ENCODE measurements at regions not wholly inside any gene's neighbourhood (a gene's known extent, or its start where the extent isn't known, plus 50 kb on each side); places are given as distances from the start of the nearest gene placed in this dataset.

GRCh38 chr20:39106791-39107190 is 144.6 kb downstream of the DHX35 start:
- DNase-seq = no peak

- peak; percentile 28 for DNase-seq
Measured at GRCh38 chr20:39105551-39105950, 143.4 kb downstream of the DHX35 start.

GRCh38 chr20:39103732-39104131 is 141.6 kb downstream of the DHX35 start:
- no peak for DNase-seq

- DNase-seq = no peak
Measured at GRCh38 chr20:39103305-39103704, 141.2 kb downstream of the DHX35 start.

GRCh38 chr20:39101895-39102294 is 139.8 kb downstream of the DHX35 start:
- DNase-seq = no peak

- no peak for DNase-seq
Measured at GRCh38 chr20:39100691-39101090, 138.5 kb downstream of the DHX35 start.

GRCh38 chr20:39097889-39098288 is 135.7 kb downstream of the DHX35 start:
- DNase-seq = no peak

- no peak for DNase-seq
Measured at GRCh38 chr20:39095870-39096269, 133.7 kb downstream of the DHX35 start.

- no peak for DNase-seq
Measured at GRCh38 chr20:39094391-39094790, 132.2 kb downstream of the DHX35 start.

- no peak for DNase-seq
Measured at GRCh38 chr20:39092733-39093410, 130.7 kb downstream of the DHX35 start.

GRCh38 chr20:39090906-39091305 is 128.8 kb downstream of the DHX35 start:
- DNase-seq = no peak

- no peak for DNase-seq
Measured at GRCh38 chr20:39089797-39090196, 127.7 kb downstream of the DHX35 start.

Data from stimulated activated CD8-positive, alpha-beta memory T cell treated with anti-CD3 and anti-CD28 coated beads, Interleukin-4, amount 100 ng/mL, for 48 hours (primary cell).